ENCODE measurements at regions not wholly inside any gene's neighbourhood (a gene's known extent, or its start where the extent isn't known, plus 50 kb on each side); places are given as distances from the start of the nearest gene placed in this dataset.

- H3K27ac ChIP-seq (ENCODE audit: low read depth, low read length, poor library complexity, severe bottlenecking), result no peak overlapping the region
- intact Hi-C loops (cut with micrococcal nuclease; ENCODE audit: unreplicated experiment), result no loop called here
- H3K4me3 ChIP-seq (ENCODE audit: low read depth, low read length, poor library complexity, severe bottlenecking), result no peak overlapping the region
- H3K9me3 ChIP-seq (ENCODE audit: low read depth, low read length, poor library complexity, severe bottlenecking), result no peaks in the 10 kb centered on the region
- TF ChIP-seq EZH2 (IDR thresholded peaks at IDR 0.05; ENCODE audit: borderline replicate concordance, low read depth, low read length, poor library complexity, severe bottlenecking), result no peak
- TF ChIP-seq CTCF (conservative IDR thresholded peaks at IDR 0.05; ENCODE audit: low read depth, low read length), result peak; percentile 44
- POLR2A ChIA-PET (ENCODE audit: low non-redundant PET), result no interaction called here
- DNase-seq (ENCODE audit: low spot score), result peak; percentile 10
- no peaks in the 10 kb centered on the region for H3K27me3 ChIP-seq (replicated peaks; ENCODE audit: insufficient read depth, low read depth, low read length, poor library complexity)
- no TSS peak for BruUV-seq (replicated peaks)
- no peaks in the 10 kb centered on the region for H3K36me3 ChIP-seq (ENCODE audit: insufficient read depth, low read length, poor library complexity, severe bottlenecking)
- H3K4me1 ChIP-seq (ENCODE audit: insufficient read depth, low read length, poor library complexity, severe bottlenecking), result no peaks in the 10 kb centered on the region
- CTCF ChIA-PET, result no interaction called here
Measured at GRCh38 chr5:39986614-39987013, 561.8 kb upstream of the DAB2 start.

GRCh38 chr5:39980056-39980455 is 555.3 kb upstream of the DAB2 start:
- CTCF ChIA-PET, result no interaction called here
- DNase-seq (ENCODE audit: low spot score), result no peak
- no peak for TF ChIP-seq CTCF (conservative IDR thresholded peaks at IDR 0.05; ENCODE audit: low read depth, low read length)
- Histone ChIP-seq H3K36me3 (ENCODE audit: insufficient read depth, low read length, poor library complexity, severe bottlenecking) (no peaks in the 10 kb centered on the region), H3K27me3 (replicated peaks; ENCODE audit: insufficient read depth, low read depth, low read length, poor library complexity) (no peaks in the 10 kb centered on the region), H3K9me3 (ENCODE audit: low read depth, low read length, poor library complexity, severe bottlenecking) (no peaks in the 10 kb centered on the region), H3K4me1 (ENCODE audit: insufficient read depth, low read length, poor library complexity, severe bottlenecking) (no peaks in the 10 kb centered on the region), H3K4me3 (ENCODE audit: low read depth, low read length, poor library complexity, severe bottlenecking) (no peak overlapping the region), H3K27ac (ENCODE audit: low read depth, low read length, poor library complexity, severe bottlenecking) (no peak overlapping the region)
- BruUV-seq (replicated peaks), result no TSS peak
- intact Hi-C loops (cut with micrococcal nuclease; ENCODE audit: unreplicated experiment), result no loop called here
- POLR2A ChIA-PET (ENCODE audit: low non-redundant PET), result no interaction called here

- no TSS peak for BruUV-seq (replicated peaks)
- intact Hi-C loops (cut with micrococcal nuclease; ENCODE audit: unreplicated experiment), result no loop called here
- no peak overlapping the region for H3K27ac ChIP-seq (ENCODE audit: low read depth, low read length, poor library complexity, severe bottlenecking)
- H3K4me1 ChIP-seq (ENCODE audit: insufficient read depth, low read length, poor library complexity, severe bottlenecking), result no peaks in the 10 kb centered on the region
- H3K27me3 ChIP-seq (replicated peaks; ENCODE audit: insufficient read depth, low read depth, low read length, poor library complexity), result no peaks in the 10 kb centered on the region
- POLR2A ChIA-PET (ENCODE audit: low non-redundant PET), result no interaction called here
- no peak overlapping the region for H3K4me3 ChIP-seq (ENCODE audit: low read depth, low read length, poor library complexity, severe bottlenecking)
- H3K36me3 ChIP-seq (ENCODE audit: insufficient read depth, low read length, poor library complexity, severe bottlenecking), result no peaks in the 10 kb centered on the region
- no peak for DNase-seq (ENCODE audit: low spot score)
- no peak for TF ChIP-seq CTCF (conservative IDR thresholded peaks at IDR 0.05; ENCODE audit: low read depth, low read length)
- no peak for TF ChIP-seq EZH2 (IDR thresholded peaks at IDR 0.05; ENCODE audit: borderline replicate concordance, low read depth, low read length, poor library complexity, severe bottlenecking)
- CTCF ChIA-PET, result no interaction called here
- no peaks in the 10 kb centered on the region for H3K9me3 ChIP-seq (ENCODE audit: low read depth, low read length, poor library complexity, severe bottlenecking)
Measured at GRCh38 chr5:39977066-39977655, 552.4 kb upstream of the DAB2 start.

Measured in A673 (cell line).